PC-9 (cell line): ENCODE measurements at regions not wholly inside any gene's neighbourhood (a gene's known extent, or its start where the extent isn't known, plus 50 kb on each side); places are given as distances from the start of the nearest gene placed in this dataset.

Experiments used
- CTCF ChIP-seq: fragments of 200-600 bp; sonication (generic); conservative IDR thresholded peaks from 2 replicates; pipeline ENCODE4 v1.6.1; 2017; ENCODE audit warnings: mixed run types, antibody characterized with exemption, mild to moderate bottlenecking, moderate library complexity
- EZH2 ChIP-seq: fragments of 200-600 bp; sonication (generic); IDR thresholded peaks from 2 replicates; pipeline ENCODE4 v1.8.0; 2017; ENCODE audit warnings: antibody characterized with exemption, low read depth

GRCh38 chr20:56802805-56803204, 173.7 kb downstream of the TFAP2C start:
- TF ChIP-seq CTCF (no peak), EZH2 (no peak)
